ENCODE measurements at regions not wholly inside any gene's neighbourhood (a gene's known extent, or its start where the extent isn't known, plus 50 kb on each side); places are given as distances from the start of the nearest gene placed in this dataset.

- TF ChIP-seq, protein P1, sequence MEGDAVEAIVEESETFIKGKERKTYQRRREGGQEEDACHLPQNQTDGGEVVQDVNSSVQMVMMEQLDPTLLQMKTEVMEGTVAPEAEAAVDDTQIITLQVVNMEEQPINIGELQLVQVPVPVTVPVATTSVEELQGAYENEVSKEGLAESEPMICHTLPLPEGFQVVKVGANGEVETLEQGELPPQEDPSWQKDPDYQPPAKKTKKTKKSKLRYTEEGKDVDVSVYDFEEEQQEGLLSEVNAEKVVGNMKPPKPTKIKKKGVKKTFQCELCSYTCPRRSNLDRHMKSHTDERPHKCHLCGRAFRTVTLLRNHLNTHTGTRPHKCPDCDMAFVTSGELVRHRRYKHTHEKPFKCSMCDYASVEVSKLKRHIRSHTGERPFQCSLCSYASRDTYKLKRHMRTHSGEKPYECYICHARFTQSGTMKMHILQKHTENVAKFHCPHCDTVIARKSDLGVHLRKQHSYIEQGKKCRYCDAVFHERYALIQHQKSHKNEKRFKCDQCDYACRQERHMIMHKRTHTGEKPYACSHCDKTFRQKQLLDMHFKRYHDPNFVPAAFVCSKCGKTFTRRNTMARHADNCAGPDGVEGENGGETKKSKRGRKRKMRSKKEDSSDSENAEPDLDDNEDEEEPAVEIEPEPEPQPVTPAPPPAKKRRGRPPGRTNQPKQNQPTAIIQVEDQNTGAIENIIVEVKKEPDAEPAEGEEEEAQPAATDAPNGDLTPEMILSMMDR (IDR thresholded peaks at IDR 0.05): no peak
- TF ChIP-seq ZFX (IDR thresholded peaks at IDR 0.05; ENCODE audit: borderline replicate concordance): no peak
These were observed 164.6 kb upstream of the DCC start for GRCh38 chr18:52175406-52175805.

Measured in 22Rv1 (cell line).